ENCODE measurements at regions not wholly inside any gene's neighbourhood (a gene's known extent, or its start where the extent isn't known, plus 50 kb on each side); places are given as distances from the start of the nearest gene placed in this dataset.

DNA sequence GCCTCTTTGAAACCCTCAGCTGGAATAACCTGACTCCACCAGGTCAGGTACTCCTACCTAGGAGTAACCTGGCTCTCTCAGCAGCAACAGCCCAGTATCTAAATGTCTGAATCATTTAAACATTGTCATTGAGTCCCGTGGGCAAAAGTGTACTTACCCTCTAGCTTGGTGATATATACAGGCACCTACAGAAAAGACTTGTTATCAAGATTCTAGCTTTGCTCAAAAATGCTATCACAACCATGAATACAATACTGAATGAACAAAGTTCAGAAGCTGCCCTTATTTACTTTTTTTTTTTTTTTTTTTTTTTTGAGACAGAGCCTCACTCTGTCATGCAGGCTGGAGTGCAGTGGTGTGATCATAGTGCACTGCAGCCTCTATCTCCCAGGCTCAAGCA is 268.2 kb downstream of the ZNF608 start:
- TF ChIP-seq, protein P1, sequence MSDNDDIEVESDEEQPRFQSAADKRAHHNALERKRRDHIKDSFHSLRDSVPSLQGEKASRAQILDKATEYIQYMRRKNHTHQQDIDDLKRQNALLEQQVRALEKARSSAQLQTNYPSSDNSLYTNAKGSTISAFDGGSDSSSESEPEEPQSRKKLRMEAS (IDR thresholded peaks at IDR 0.05; ENCODE audit: low read depth), result no peak
- TF ChIP-seq, protein P2, sequence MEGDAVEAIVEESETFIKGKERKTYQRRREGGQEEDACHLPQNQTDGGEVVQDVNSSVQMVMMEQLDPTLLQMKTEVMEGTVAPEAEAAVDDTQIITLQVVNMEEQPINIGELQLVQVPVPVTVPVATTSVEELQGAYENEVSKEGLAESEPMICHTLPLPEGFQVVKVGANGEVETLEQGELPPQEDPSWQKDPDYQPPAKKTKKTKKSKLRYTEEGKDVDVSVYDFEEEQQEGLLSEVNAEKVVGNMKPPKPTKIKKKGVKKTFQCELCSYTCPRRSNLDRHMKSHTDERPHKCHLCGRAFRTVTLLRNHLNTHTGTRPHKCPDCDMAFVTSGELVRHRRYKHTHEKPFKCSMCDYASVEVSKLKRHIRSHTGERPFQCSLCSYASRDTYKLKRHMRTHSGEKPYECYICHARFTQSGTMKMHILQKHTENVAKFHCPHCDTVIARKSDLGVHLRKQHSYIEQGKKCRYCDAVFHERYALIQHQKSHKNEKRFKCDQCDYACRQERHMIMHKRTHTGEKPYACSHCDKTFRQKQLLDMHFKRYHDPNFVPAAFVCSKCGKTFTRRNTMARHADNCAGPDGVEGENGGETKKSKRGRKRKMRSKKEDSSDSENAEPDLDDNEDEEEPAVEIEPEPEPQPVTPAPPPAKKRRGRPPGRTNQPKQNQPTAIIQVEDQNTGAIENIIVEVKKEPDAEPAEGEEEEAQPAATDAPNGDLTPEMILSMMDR (IDR thresholded peaks at IDR 0.05), result no peak
- TF ChIP-seq, protein P3, sequence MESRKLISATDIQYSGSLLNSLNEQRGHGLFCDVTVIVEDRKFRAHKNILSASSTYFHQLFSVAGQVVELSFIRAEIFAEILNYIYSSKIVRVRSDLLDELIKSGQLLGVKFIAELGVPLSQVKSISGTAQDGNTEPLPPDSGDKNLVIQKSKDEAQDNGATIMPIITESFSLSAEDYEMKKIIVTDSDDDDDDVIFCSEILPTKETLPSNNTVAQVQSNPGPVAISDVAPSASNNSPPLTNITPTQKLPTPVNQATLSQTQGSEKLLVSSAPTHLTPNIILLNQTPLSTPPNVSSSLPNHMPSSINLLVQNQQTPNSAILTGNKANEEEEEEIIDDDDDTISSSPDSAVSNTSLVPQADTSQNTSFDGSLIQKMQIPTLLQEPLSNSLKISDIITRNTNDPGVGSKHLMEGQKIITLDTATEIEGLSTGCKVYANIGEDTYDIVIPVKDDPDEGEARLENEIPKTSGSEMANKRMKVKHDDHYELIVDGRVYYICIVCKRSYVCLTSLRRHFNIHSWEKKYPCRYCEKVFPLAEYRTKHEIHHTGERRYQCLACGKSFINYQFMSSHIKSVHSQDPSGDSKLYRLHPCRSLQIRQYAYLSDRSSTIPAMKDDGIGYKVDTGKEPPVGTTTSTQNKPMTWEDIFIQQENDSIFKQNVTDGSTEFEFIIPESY (IDR thresholded peaks at IDR 0.05; ENCODE audit: borderline replicate concordance, low read depth), result no peak
- TF ChIP-seq, protein P4, sequence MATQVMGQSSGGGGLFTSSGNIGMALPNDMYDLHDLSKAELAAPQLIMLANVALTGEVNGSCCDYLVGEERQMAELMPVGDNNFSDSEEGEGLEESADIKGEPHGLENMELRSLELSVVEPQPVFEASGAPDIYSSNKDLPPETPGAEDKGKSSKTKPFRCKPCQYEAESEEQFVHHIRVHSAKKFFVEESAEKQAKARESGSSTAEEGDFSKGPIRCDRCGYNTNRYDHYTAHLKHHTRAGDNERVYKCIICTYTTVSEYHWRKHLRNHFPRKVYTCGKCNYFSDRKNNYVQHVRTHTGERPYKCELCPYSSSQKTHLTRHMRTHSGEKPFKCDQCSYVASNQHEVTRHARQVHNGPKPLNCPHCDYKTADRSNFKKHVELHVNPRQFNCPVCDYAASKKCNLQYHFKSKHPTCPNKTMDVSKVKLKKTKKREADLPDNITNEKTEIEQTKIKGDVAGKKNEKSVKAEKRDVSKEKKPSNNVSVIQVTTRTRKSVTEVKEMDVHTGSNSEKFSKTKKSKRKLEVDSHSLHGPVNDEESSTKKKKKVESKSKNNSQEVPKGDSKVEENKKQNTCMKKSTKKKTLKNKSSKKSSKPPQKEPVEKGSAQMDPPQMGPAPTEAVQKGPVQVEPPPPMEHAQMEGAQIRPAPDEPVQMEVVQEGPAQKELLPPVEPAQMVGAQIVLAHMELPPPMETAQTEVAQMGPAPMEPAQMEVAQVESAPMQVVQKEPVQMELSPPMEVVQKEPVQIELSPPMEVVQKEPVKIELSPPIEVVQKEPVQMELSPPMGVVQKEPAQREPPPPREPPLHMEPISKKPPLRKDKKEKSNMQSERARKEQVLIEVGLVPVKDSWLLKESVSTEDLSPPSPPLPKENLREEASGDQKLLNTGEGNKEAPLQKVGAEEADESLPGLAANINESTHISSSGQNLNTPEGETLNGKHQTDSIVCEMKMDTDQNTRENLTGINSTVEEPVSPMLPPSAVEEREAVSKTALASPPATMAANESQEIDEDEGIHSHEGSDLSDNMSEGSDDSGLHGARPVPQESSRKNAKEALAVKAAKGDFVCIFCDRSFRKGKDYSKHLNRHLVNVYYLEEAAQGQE (IDR thresholded peaks at IDR 0.05; ENCODE audit: low read depth, low read length), result no peak
- TF ChIP-seq RFX5 (IDR thresholded peaks at IDR 0.05; ENCODE audit: low read length) (no peak), EP300 (IDR thresholded peaks at IDR 0.05; ENCODE audit: borderline replicate concordance in 1 of 2, low read depth in 1 of 2, low read length in 1 of 2) (no peak)

Data from SK-N-SH (cell line).